Sigmoid colon (tissue), 6 donors: ENCODE measurements at regions not wholly inside any gene's neighbourhood (a gene's known extent, or its start where the extent isn't known, plus 50 kb on each side); places are given as distances from the start of the nearest gene placed in this dataset.

Source experiments
- DNase-seq: peaks from one replicate; pipeline ENCODE4 v3.0.0-alpha.2; 2019
- H3K27ac ChIP-seq, 4 donors: fragments of 200-600 bp; sonication (generic); one replicate each; pipeline ENCODE4 v1.5.1; 2016 to 2019; ENCODE audit warnings: mild to moderate bottlenecking in 1 of 4
- H3K27me3 ChIP-seq, 3 donors: fragments of 200-600 bp; sonication (generic); one replicate each; pipeline ENCODE4 v1.5.1; 2019; ENCODE audit warnings: mild to moderate bottlenecking in 1 of 3
- H3K36me3 ChIP-seq, 4 donors: fragments of 200-600 bp; sonication (generic); one replicate each; pipeline ENCODE4 v1.5.1; 2016 to 2019
- H3K4me1 ChIP-seq, 4 donors: fragments of 200-600 bp; sonication (generic); one replicate each; pipeline ENCODE4 v1.5.1; 2017 to 2019
- H3K4me3 ChIP-seq, 4 donors: fragments of 200-600 bp; sonication (generic); one replicate each; pipeline ENCODE4 v1.5.1; 2017 to 2019; ENCODE audit warnings: mild to moderate bottlenecking in 2 of 4, moderate library complexity in 1 of 4
- H3K9me3 ChIP-seq, 4 donors: fragments of 200-600 bp in 3 of 4; sonication (generic) in 3 of 4; one replicate each; pipeline versions ENCODE4 v1.5.1 to v1.6.1; 2013 to 2019
- EP300 ChIP-seq, 4 donors: sonication (generic); formaldehyde crosslinking; IDR thresholded peaks; one replicate each; pipeline ENCODE4 v1.6.1; 2017; ENCODE audit warnings: antibody characterized with exemption in 4 of 4
- POLR2A ChIP-seq, 2 donors: fragments of 450-650 bp; IDR thresholded peaks; one replicate each; pipeline ENCODE4 v1.6.1; 2016; ENCODE audit warnings: antibody characterized with exemption in 2 of 2, mild to moderate bottlenecking in 2 of 2, moderate library complexity in 2 of 2
- POLR2AphosphoS5 ChIP-seq, 4 donors: sonication (generic); formaldehyde crosslinking; IDR thresholded peaks; one replicate each; pipeline ENCODE4 v1.6.1; 2017; ENCODE audit warnings: antibody characterized with exemption in 4 of 4
- WGBS, 2 donors: extraction: QIAGEN DNeasy Blood & Tissue Kit; methylation state at CpG; one replicate each; pipeline ENCODE4 v1.1.7; 2013; 5-methylcytosine and 5-hydroxymethylcytosine counted together
- intact Hi-C: fragments of 100-400 bp; cut with DNase I; formaldehyde crosslinking; loops from one replicate; pipeline ENCODE4 v1.15.1; 2023
- TF ChIP-seq, protein P1 (sequence below), 4 experiments: fragments of 450-650 bp in 3 of 4; fragments of 200-600 bp in 1 of 4; IDR thresholded peaks; one replicate each; pipeline ENCODE4 v1.5.1; 2016 to 2019; ENCODE audit warnings: antibody characterized with exemption in 4 of 4, mild to moderate bottlenecking in 3 of 4, moderate library complexity in 2 of 4
- donor health status: healthy with polysubstance abuse.
- donor health status: healthy.

DNA sequence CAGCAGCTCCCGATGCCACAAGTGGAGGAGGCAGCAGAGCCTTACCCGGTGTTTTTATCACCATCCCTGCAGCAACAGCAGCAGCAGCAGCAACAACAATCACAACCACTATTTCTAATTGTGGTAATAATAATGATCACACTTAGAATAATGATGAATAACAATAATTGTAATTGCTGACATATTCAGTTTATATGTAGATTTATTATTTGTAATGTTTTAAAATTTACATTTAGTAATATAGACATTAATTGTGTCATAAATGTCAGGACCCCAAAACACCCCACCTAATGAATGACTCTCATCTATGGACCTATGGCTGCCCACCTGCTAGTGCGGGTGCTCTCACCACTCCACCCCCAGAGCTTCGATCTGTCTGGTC lies 170.0 kb downstream of the AHSP start:
- no peaks in the 10 kb centered on the region for H3K27me3 ChIP-seq
- TF ChIP-seq POLR2A (IDR thresholded peaks at IDR 0.05) = no peak
- no peak for DNase-seq
- no peaks in the 10 kb centered on the region for H3K9me3 ChIP-seq
- H3K4me3 ChIP-seq = no peak overlapping the region
- intact Hi-C loops = no loop called here
- H3K36me3 ChIP-seq = no peaks in the 10 kb centered on the region
- peaks cover 0 to 15% (median 10%) of the 10 kb centered on the region in 4 donors for H3K4me1 ChIP-seq
- 88 to 92% methylated on average over 4 of the region's 4 CpGs for WGBS, 2 donors
- H3K27ac ChIP-seq = no peak overlapping the region

DNA sequence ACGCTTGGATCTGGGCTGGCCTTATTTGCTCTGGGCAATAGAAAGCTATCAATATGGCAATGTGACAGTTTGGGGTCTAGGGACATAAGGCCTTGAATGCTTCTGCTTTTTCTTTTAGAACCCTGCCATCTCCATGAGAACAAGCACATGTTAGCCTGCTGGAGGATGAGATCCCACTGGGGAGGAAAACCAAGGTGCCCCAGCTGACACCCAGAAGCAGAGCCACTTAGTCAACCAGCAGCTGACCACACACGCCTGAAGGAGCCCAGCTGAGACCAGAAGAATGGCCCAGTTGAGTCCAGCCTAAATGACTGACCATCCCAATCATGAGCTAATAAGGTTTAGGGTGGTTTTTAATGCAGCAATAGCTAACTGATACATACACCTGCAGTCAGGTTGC lies 171.2 kb downstream of the AHSP start:
- H3K9me3 ChIP-seq = no peaks in the 10 kb centered on the region
- intact Hi-C loops = no loop called here
- no peak for DNase-seq
- peaks cover 0 to 9% (median 4%) of the 10 kb centered on the region in 4 donors for H3K36me3 ChIP-seq
- 61 to 81% methylated on average over 2 of the region's 2 CpGs for WGBS, 2 donors
- TF ChIP-seq POLR2AphosphoS5 (IDR thresholded peaks at IDR 0.05) = no peak
- TF ChIP-seq, protein P1, sequence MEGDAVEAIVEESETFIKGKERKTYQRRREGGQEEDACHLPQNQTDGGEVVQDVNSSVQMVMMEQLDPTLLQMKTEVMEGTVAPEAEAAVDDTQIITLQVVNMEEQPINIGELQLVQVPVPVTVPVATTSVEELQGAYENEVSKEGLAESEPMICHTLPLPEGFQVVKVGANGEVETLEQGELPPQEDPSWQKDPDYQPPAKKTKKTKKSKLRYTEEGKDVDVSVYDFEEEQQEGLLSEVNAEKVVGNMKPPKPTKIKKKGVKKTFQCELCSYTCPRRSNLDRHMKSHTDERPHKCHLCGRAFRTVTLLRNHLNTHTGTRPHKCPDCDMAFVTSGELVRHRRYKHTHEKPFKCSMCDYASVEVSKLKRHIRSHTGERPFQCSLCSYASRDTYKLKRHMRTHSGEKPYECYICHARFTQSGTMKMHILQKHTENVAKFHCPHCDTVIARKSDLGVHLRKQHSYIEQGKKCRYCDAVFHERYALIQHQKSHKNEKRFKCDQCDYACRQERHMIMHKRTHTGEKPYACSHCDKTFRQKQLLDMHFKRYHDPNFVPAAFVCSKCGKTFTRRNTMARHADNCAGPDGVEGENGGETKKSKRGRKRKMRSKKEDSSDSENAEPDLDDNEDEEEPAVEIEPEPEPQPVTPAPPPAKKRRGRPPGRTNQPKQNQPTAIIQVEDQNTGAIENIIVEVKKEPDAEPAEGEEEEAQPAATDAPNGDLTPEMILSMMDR (IDR thresholded peaks at IDR 0.05) = no peak
- no peak for TF ChIP-seq POLR2A (IDR thresholded peaks at IDR 0.05)
- no peak for TF ChIP-seq EP300 (IDR thresholded peaks at IDR 0.05)
- no peaks in the 10 kb centered on the region for H3K27me3 ChIP-seq
- peaks cover 0 to 15% (median 10%) of the 10 kb centered on the region in 4 donors for H3K4me1 ChIP-seq
- H3K4me3 ChIP-seq = no peak overlapping the region
- no peak overlapping the region for H3K27ac ChIP-seq

DNA sequence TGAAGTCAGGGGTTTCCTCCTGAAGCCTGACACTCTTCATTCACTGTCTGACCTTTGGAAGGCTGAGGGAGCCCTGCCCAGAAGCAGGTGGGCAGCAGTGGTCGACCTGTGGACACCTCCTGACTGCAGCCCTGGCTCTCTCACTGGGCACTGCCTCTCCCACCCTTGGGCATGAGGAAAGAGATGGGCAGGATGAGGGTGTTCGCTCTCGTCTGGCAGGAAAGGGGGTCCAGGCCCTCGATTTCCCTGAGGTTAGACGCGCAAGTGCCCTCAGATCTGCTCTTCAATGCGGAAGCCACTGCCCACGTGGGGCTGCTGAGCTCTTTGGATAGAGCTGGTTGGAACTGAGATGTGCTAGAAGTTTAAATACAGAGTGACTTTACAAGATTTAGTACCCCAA lies 171.9 kb downstream of the AHSP start:
- 73 to 81% methylated on average over 8 of the region's 8 CpGs for WGBS, 2 donors

DNA sequence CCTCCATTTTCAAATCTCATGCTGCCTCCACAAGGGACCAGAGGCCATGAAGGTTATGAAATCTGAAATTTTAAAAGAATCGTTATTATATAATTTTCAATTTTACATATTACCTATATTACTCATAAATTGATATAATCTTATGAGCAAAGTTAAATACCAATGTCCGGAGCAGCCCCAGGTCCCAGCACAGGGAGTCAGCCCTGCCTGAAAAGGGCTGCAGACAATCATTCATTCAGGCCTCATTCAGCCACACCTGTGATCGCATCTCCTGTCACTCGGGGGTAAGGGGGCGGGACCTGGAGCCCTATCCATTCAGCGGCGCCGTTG lies 172.5 kb downstream of the AHSP start:
- Histone ChIP-seq H3K4me3 (peak overlapping the region; percentile 64 to 89 (median 74)), H3K27ac (peak overlapping the region in 1 of 4 donors; percentile 63), H3K36me3 (peaks cover 0 to 22% (median 10%) of the 10 kb centered on the region in 4 donors), H3K9me3 (no peaks in the 10 kb centered on the region), H3K4me1 (peaks cover 0 to 15% (median 10%) of the 10 kb centered on the region in 4 donors), H3K27me3 (no peaks in the 10 kb centered on the region)
- DNase-seq = no peak
- whole genome bisulfite sequencing, 2 donors = 8 to 11% methylated on average over 8 of the region's 8 CpGs
- intact Hi-C loops = no loop called here
- TF ChIP-seq, protein P1 (IDR thresholded peaks at IDR 0.05) = no peak
- no peak for TF ChIP-seq POLR2AphosphoS5 (IDR thresholded peaks at IDR 0.05)
- TF ChIP-seq POLR2A (IDR thresholded peaks at IDR 0.05) = no peak
- TF ChIP-seq EP300 (IDR thresholded peaks at IDR 0.05) = no peak

More for the DNA sequence above, 171.9 kb downstream of the AHSP start:
- peaks cover 0 to 16% (median 9%) of the 10 kb centered on the region in 4 donors for H3K36me3 ChIP-seq
- H3K4me1 ChIP-seq = peaks cover 0 to 15% (median 10%) of the 10 kb centered on the region in 4 donors
- no peaks in the 10 kb centered on the region for H3K27me3 ChIP-seq
- intact Hi-C loops = no loop called here
- H3K4me3 ChIP-seq = no peak overlapping the region
- TF ChIP-seq EP300 (IDR thresholded peaks at IDR 0.05) (no peak), POLR2AphosphoS5 (IDR thresholded peaks at IDR 0.05) (no peak), POLR2A (IDR thresholded peaks at IDR 0.05) (no peak)
- TF ChIP-seq, protein P1 (IDR thresholded peaks at IDR 0.05) = no peak
- H3K27ac ChIP-seq = no peak overlapping the region
- DNase-seq = no peak
- no peaks in the 10 kb centered on the region for H3K9me3 ChIP-seq

DNA sequence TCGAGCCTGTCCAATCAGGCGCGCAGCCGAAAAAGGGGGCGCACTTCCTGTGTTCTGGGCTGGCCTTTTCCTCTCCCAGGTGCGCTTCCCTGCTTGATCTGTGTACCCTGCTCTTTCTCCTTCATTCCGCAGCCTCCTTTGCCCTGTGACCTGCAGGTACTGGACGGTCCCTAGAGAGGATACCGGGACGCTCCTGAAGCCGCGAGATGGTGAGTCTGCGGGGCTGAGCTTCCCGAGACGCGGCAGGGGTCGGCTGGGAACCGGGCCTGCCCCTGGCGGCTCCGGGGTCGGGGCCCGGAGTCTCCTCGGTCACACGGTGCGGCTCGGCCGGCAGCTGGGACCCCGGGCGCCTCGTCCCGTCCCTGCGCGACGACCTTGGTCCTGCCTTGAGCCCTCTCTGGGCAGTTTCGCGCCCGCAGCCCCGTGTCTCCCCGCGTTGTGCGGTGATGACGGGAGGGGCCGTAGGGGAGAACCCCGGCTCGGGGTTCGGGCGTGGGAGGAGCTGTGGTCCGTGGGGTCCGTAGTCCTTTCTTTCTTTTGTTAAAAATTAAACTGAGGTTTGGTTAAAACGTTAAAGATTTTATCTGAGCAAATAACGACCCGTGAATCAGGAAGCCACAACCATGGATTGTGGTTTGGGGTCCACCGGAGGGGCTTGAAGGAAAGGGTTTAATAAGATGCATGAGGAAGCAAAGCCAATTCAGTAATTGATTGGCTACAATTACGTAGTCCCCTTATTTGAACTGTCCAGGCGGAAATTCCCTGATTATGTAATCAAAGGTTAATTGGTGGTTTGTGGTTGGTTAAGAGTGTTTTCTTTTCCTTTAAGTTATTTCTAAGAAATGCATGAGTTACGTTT lies 172.8 kb upstream of the ZNF267 start:
- DNase-seq = peak; percentile 91
- TF ChIP-seq POLR2A (IDR thresholded peaks at IDR 0.05) = no peak
- TF ChIP-seq POLR2AphosphoS5 (IDR thresholded peaks at IDR 0.05) = peak in 1 of 4 donors; percentile 10
- no peak for TF ChIP-seq EP300 (IDR thresholded peaks at IDR 0.05)
- WGBS, 2 donors = 0 to 1% methylated on average over 56 of the region's 56 CpGs
- Histone ChIP-seq H3K27me3 (no peaks in the 10 kb centered on the region), H3K4me1 (peaks cover 0 to 15% (median 10%) of the 10 kb centered on the region in 4 donors), H3K36me3 (peaks cover 0 to 27% (median 14%) of the 10 kb centered on the region in 4 donors), H3K9me3 (no peaks in the 10 kb centered on the region), H3K27ac (peak overlapping the region; percentile 27 to 63 (median 48)), H3K4me3 (peak overlapping the region; percentile 64 to 89 (median 74))
- intact Hi-C loops = no loop called here
